SK-N-SH treated with all-trans-retinoic acid at 6 μM for 48 hours (cell line): ENCODE measurements at regions not wholly inside any gene's neighbourhood (a gene's known extent, or its start where the extent isn't known, plus 50 kb on each side); places are given as distances from the start of the nearest gene placed in this dataset.

Source experiments
- BACH2 ChIP-seq: fragments of 250-450 bp; sonication (Bioruptor Pico); IDR thresholded peaks from 2 replicates; pipeline ENCODE4 v1.9.0; 2021; ENCODE audit warnings: mild to moderate bottlenecking, borderline replicate concordance
- CREB5 ChIP-seq: fragments of 250-450 bp; sonication (Bioruptor Pico); IDR thresholded peaks from 2 replicates; pipeline ENCODE4 v1.5.1; 2020; ENCODE audit warnings: low read depth, mild to moderate bottlenecking, moderate library complexity
- CSDC2 ChIP-seq: fragments of 250-450 bp; sonication (Bioruptor Pico); IDR thresholded peaks from 2 replicates; pipeline ENCODE4 v1.5.0; 2020; ENCODE audit warnings: mild to moderate bottlenecking, moderate library complexity
- ESRRG ChIP-seq: fragments of 250-450 bp; sonication (Bioruptor Pico); IDR thresholded peaks from 2 replicates; pipeline ENCODE4 v1.6.1; 2021; ENCODE audit warnings: mild to moderate bottlenecking
- OSR1 ChIP-seq: fragments of 250-450 bp; sonication (Bioruptor Pico); IDR thresholded peaks from 2 replicates; pipeline ENCODE4 v1.8.0; 2022; ENCODE audit warnings: moderate library complexity, mild to moderate bottlenecking, inconsistent platforms
- PATZ1 ChIP-seq: fragments of 250-450 bp; sonication (Bioruptor Pico); IDR thresholded peaks from 2 replicates; pipeline ENCODE4 v1.8.0; 2020; ENCODE audit warnings: mild to moderate bottlenecking, moderate library complexity, borderline replicate concordance
- RARB ChIP-seq: fragments of 250-450 bp; sonication (Bioruptor Pico); IDR thresholded peaks from 2 replicates; pipeline ENCODE4 v1.8.0; 2021; ENCODE audit warnings: mild to moderate bottlenecking, moderate library complexity
- TSHZ2 ChIP-seq: fragments of 250-450 bp; sonication (Bioruptor Pico); IDR thresholded peaks from 2 replicates; pipeline ENCODE4 v1.5.0; 2020; ENCODE audit warnings: mild to moderate bottlenecking, moderate library complexity
- ZFP3 ChIP-seq: fragments of 250-450 bp; sonication (Bioruptor Pico); IDR thresholded peaks from 2 replicates; pipeline ENCODE4 v1.5.0; 2020; ENCODE audit warnings: mild to moderate bottlenecking, moderate library complexity
- ZNF8 ChIP-seq: fragments of 450-650 bp; formaldehyde crosslinking; IDR thresholded peaks from 2 replicates; pipeline ENCODE4 v1.5.0; 2020; ENCODE audit warnings: mild to moderate bottlenecking, moderate library complexity

GRCh38 chr6:126685182-126685581, 345.3 kb downstream of the CENPW start:
- TF ChIP-seq ZFP3 (CRISPR knock-in tag): no peak
- TF ChIP-seq PATZ1 (CRISPR knock-in tag): no peak
- no peak for TF ChIP-seq OSR1 (CRISPR knock-in tag)
- no peak for TF ChIP-seq ZNF8
- no peak for TF ChIP-seq BACH2 (CRISPR knock-in tag)
- no peak for TF ChIP-seq ESRRG (CRISPR knock-in tag)
- no peak for TF ChIP-seq CREB5 (CRISPR knock-in tag)
- TF ChIP-seq CSDC2 (CRISPR knock-in tag): no peak
- TF ChIP-seq TSHZ2 (CRISPR knock-in tag): no peak
- no peak for TF ChIP-seq RARB (CRISPR knock-in tag)
